K562 (cell line): ENCODE measurements at regions not wholly inside any gene's neighbourhood (a gene's known extent, or its start where the extent isn't known, plus 50 kb on each side); places are given as distances from the start of the nearest gene placed in this dataset.

ENCODE experiments used
- HIVEP1 ChIP-seq: fragments of 250-450 bp; sonication (Bioruptor Pico); IDR thresholded peaks from 2 replicates; pipeline ENCODE4 v1.4.0; 2020; ENCODE audit warnings: mild to moderate bottlenecking
- MED1 ChIP-seq: sonication (generic); formaldehyde crosslinking; IDR thresholded peaks from 2 replicates; pipeline ENCODE4 v1.8.1; 2023; ENCODE audit warnings: missing genetic modification reagents, borderline replicate concordance
- MYNN ChIP-seq, 2 experiments: sonication (generic); formaldehyde crosslinking in 1 of 2; IDR thresholded peaks; 2 replicates each; pipeline versions ENCODE4 v1.5.0 to v1.6.1; 2016 to 2020; ENCODE audit warnings: antibody characterized with exemption in 1 of 2, missing genetic modification reagents in 1 of 2
- TRIM25 ChIP-seq: fragments of 450-650 bp; IDR thresholded peaks from 2 replicates; pipeline ENCODE4 v1.7.0; 2016; ENCODE audit warnings: borderline replicate concordance
- TSHZ1 ChIP-seq: fragments of 250-450 bp; sonication (Bioruptor Pico); IDR thresholded peaks from 2 replicates; pipeline ENCODE4 v1.4.0; 2020; ENCODE audit warnings: mild to moderate bottlenecking, moderate library complexity
- ZBTB12 ChIP-seq: fragments of 250-450 bp; sonication (Bioruptor Pico); IDR thresholded peaks from 2 replicates; pipeline ENCODE4 v1.4.0; 2020
- ZBTB43 ChIP-seq: sonication (generic); formaldehyde crosslinking; IDR thresholded peaks from 2 replicates; pipeline ENCODE4 v1.8.0; 2023; ENCODE audit warnings: mild to moderate bottlenecking, missing genetic modification reagents
- ZNF146 ChIP-seq: IDR thresholded peaks from one replicate; pipeline ENCODE4 v1.6.1; 2018; ENCODE audit warnings: missing compliant biosample characterization; ENCODE audit not compliant: unreplicated experiment

GRCh38 chr5:2091921-2092320 is 209.2 kb upstream of the IRX4 start (continued):
- TF ChIP-seq TSHZ1 (CRISPR knock-in tag) (no peak), TRIM25 (no peak), HIVEP1 (no peak), MED1 (CRISPR knock-in tag) (no peak), ZNF146 (no peak), ZBTB43 (no peak), ZBTB12 (CRISPR knock-in tag) (no peak), MYNN (IDR thresholded peaks at IDR 0.05) (no peak), MYNN (CRISPR knock-in tag; IDR thresholded peaks at IDR 0.05) (no peak)
